SKM-1 treated with dmso at 0.1 percent for 144 hours (cell line): ENCODE measurements at regions not wholly inside any gene's neighbourhood (a gene's known extent, or its start where the extent isn't known, plus 50 kb on each side); places are given as distances from the start of the nearest gene placed in this dataset.

Source experiments
- DNase-seq: peaks from one replicate; lab custom pipeline; 2025; ENCODE audit not compliant: unreplicated experiment; lab: John Stamatoyannopoulos, UW

GRCh38 chr15:101124731-101125451 lies 127.0 kb downstream of the CHSY1 start:
- peak; percentile 27 for DNase-seq

- DNase-seq = no peak
These were observed 128.5 kb downstream of the CHSY1 start for GRCh38 chr15:101123222-101123910.

- DNase-seq = no peak
These were observed 129.0 kb downstream of the CHSY1 start for GRCh38 chr15:101122806-101123205.

- DNase-seq = no peak
These were observed 129.6 kb downstream of the CHSY1 start for GRCh38 chr15:101122266-101122665.

- DNase-seq = peak; percentile 26
These were observed 130.2 kb downstream of the CHSY1 start for GRCh38 chr15:101121511-101122090.

- no peak for DNase-seq
These were observed 130.9 kb downstream of the CHSY1 start for GRCh38 chr15:101120987-101121386.

- no peak for DNase-seq
These were observed 131.4 kb downstream of the CHSY1 start for GRCh38 chr15:101120473-101120872.
